NCI-H510A (cell line): ENCODE measurements at regions not wholly inside any gene's neighbourhood (a gene's known extent, or its start where the extent isn't known, plus 50 kb on each side); places are given as distances from the start of the nearest gene placed in this dataset.

ENCODE experiments used
- DNase-seq: peaks from one replicate; lab custom pipeline; 2025; lab: John Stamatoyannopoulos, UW

- no peak for DNase-seq
Observed at GRCh38 chr3:164236851-164237250, 841.4 kb downstream of the SI start.

- DNase-seq = no peak
Observed at GRCh38 chr3:164235289-164236028, 842.8 kb downstream of the SI start.

- no peak for DNase-seq
Observed at GRCh38 chr3:164233951-164234350, 844.3 kb downstream of the SI start.

DNA sequence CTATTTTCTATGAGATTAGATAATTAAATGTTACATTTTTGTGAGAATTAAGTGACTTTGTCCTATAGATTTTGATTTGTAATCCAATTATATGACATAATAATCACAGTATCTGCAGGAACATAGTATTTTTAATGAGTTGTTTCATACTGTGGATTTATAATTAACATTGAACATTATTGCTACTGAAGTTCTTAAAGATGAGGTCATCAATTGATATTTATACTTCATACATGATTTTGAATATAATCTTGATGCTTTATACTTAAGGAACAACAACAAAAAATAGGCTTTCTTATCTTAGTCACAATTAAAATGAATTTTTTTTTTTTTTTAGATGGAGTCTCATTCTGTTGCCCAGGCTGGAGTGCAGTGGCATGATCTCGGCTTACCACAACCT is 846.6 kb downstream of the SI start:
- DNase-seq = no peak

DNA sequence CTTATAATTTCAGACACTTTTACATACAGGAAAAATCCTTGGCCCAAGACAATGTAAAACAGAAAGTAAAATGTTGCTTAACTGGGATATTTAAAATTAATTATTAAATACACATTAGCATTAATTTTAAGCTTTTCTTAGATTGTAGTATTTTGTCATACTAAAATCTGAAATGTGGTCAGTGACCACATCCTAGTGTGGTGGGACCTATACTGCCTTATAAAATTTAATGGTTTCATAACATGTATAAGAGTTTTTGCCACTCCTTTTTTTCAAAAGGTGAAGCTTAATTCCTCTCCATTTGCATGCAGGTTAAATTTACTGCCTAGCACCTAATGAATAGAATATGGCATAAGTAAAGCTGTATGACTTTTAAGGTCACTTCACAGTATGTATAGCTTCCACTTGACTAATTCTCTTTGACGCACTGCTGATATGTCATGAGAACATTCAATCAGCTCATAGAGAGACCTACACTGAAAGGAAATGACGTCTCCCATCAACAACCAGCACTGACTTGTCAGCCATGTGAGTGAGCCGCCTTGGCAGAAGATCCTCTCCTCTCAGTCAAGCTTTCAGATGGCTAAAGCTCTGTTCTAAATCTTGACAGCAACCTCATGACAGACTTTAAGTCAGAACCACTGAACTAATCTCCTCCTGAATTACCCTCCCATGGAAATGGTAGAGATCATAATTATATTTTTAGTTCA is 847.8 kb downstream of the SI start:
- no peak for DNase-seq

DNA sequence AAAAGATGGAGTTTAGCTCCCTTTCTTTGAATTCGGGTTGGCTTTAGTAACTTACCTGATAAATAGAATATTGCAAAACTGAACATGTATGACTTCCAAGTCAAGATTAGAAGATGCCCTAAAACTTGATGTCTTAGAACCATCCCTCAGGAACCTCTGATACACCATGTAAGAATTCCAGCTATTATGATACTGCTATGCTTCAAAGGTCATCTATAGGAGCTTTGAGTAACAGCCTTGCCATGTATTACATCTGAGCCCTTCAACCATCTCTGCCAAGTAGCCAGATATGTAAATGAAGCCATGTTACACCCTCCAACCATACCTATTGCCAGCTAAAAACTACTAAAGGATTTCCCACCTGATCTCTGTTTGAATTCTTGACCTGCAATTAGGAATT is 854.2 kb downstream of the SI start:
- no peak for DNase-seq

DNA sequence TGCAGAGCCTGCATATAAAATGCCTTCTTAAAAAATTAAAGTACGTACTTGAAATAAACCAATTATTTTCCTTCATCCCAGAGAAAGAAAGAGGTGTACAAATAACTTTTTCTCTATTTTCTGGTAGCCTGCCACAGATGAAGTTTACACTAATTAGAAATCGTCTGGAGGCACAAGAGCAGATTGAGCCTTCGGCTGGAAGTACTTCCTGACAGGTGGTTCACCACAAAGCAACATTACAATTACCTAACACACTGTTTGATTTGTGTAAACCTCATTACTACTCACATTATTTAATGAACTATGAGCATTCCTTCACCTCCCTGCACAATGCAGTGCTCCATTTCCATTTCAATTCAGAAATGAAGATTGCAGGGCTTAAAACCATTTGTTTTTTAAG is 856.1 kb downstream of the SI start:
- no peak for DNase-seq

- no peak for DNase-seq
Observed at GRCh38 chr3:164221297-164221696, 857.0 kb downstream of the SI start.

GRCh38 chr3:164209363-164209762 is 868.9 kb downstream of the SI start:
- no peak for DNase-seq

- no peak for DNase-seq
Observed at GRCh38 chr3:164208821-164209220, 869.5 kb downstream of the SI start.

DNA sequence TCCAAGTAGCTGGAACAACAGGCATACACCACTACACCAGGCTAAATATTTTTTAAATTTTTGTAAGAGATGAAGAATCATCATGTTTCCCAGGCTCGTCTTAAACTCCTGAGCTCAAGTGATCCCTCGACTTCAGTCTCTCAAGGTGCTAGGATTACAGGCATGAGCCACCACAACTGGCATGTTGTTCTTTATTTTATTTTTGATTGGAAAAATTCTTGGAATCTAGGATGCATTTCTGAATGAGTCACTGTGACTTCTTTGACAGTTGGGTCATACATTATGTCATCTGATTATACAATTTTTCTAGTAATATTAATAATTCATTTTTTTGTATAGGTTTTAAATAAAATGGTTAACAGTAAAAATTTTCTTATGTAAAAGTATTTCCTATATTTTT is 870.2 kb downstream of the SI start:
- DNase-seq = no peak

DNA sequence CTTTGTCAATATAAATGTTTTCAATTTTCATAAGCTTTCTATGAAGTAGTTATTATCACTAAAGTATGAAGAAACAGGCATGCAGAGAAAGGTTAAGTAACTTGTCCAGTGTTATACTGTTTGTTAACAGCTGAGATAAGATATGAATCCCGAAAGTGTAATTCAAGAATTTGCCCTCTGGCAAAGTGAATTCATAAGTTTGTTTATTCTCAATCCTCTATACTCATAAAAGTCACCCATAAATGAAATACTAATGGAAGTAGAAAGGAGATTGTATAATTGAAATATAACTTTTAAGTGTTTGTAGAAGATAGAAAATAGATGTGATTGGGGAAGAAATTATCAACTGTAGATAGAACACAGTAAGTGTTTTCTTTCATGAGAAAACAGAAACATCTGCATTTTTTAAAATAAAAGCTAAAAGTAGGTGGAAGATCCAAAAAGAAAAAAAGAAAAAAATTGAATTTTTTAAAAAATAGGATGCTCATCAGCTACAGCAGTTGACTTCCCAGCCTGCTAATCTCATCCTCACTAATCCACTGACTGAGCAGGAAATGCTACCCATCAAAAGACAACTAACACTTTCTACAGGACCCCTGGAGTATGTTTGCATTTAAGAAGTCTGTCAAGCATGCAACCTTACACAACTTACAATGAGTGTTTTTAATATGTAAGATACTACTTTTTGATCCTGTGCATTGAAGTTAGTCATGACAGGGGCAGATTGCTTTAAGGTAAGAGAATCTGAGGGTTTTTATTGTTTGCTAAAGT is 878.1 kb downstream of the SI start:
- DNase-seq = no peak

DNA sequence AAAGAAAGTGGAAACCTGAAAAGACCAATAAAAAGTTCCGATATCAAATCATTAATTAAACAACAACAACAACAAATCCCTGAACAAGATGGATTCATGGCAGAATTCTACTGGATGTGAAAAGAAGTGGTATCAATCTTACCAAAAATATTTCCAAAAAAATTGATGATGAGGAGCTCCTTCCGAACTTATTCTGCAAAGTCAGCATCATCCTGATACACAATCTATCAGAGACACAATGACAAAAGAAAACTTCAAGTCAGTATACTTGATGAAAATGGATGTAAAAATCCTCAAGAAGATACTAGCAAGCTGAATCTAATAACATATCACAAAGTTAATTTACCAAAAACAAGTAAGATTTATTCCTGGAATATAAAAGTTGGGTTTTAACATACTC is 881.8 kb downstream of the SI start:
- DNase-seq = no peak

- DNase-seq = no peak
Observed at GRCh38 chr3:164194842-164195241, 883.5 kb downstream of the SI start.

DNA sequence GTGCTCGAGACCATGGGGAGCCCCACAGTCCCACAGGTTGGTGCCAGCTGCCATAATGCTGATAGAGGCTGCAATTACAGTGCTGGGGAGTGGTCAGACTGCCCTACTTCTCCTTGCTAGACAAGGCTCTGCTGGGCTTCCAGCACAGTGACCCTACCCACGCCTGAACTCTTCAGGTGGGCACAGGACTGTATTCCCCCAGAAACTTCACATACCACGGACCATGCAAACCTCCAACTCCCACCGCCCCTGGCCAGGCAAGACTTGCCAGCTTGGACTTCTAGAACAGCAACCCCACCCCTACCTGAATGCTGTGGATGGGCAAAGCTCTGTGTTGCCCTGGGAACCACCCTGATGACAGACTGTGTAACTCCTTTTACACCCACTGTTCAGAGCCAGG is 885.3 kb downstream of the SI start:
- no peak for DNase-seq

GRCh38 chr3:164190566-164190965 is 887.7 kb downstream of the SI start:
- DNase-seq = no peak

DNA sequence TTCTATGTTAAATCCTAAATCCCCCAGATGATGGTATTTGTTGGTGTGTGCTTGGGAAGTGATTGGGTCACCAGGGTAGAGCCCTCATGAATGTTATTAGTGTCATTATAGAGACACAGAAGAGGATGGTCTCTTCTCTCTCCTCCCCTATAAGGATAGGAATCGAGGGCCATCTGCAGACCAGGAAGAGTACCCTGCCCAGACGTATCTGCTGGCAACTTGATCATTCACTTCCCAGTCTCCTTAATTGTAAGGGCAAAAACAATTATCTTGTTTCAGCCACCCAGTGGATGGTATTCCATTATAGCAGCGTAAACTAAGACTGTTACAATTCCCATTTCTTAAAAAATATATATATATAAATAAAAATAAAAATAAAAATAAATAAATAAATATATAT is 892.2 kb downstream of the SI start:
- DNase-seq = no peak

- DNase-seq = no peak
Observed at GRCh38 chr3:164179110-164179774, 899.1 kb downstream of the SI start.

- no peak for DNase-seq
Observed at GRCh38 chr3:164174059-164174458, 904.2 kb downstream of the SI start.

GRCh38 chr3:164155400-164155799 is 922.9 kb downstream of the SI start:
- DNase-seq = no peak

DNA sequence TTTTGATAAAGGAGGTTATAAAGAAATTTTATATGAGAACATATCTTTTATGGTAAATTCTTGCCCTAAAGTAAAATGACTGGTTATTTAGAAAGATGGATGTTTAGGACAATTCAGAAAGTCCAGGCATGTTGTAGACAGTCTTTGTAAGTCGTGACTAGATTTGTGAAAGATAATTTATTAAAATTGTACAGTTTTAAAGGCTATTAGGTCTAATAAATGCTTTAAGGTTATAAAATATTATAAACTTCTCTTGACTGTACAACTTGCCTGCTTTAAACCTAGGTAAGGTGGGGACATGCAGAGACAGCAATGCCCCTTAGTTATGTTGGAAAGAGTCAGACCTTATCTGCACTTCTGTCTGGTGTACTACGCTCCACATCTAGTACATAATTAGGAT is 933.5 kb downstream of the SI start:
- DNase-seq = no peak

DNA sequence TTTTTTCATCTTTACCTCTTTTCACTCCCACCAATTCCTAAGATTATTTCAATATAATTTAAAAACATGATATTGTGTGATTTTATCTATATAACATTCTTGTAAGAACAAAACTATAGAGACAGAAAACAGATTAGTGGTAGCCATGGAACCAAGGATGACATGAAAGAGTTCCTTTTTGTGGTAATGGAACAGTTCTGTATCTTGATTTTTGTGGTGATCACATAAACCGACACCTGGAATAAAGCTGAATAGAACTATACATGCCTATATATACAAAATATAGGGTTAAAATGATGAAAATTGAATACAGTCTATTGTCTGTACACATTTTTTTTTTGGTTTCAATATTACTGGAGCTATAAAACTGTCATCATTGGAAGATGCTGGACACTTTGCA is 945.4 kb downstream of the SI start:
- no peak for DNase-seq
